HG03457 (cell line): ENCODE measurements at regions not wholly inside any gene's neighbourhood (a gene's known extent, or its start where the extent isn't known, plus 50 kb on each side); places are given as distances from the start of the nearest gene placed in this dataset.
A peak's percentile ranks its signal among the peaks of the same experiment; 100 is the strongest.

Experiments used
- ATAC-seq: cut with Tn5 transposase; IDR thresholded peaks from one replicate; pipeline ENCODE4 v1.9.1; 2021; ENCODE audit warnings: moderate number of reproducible peaks; ENCODE audit not compliant: unreplicated experiment

DNA sequence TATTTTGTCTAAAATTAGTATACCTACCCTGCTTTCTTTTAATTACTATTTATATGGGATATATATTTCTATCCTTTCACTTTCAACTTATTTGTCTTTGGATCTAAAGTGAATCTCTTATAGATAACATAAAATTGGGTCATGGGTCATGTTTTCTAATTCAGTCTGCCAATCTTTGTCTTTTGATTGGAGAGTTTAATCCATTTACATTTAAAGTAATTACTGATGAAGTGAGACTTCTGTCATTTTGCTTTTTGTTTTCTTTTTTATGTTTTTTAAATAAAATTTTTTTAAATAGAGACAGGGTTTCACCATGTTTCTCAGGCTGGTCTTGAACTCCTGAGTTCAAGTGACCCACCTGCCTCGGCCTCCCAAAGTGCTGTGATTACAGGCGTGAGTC is 50.5 kb upstream of the PRDM1 start:
- ATAC-seq = no peak

DNA sequence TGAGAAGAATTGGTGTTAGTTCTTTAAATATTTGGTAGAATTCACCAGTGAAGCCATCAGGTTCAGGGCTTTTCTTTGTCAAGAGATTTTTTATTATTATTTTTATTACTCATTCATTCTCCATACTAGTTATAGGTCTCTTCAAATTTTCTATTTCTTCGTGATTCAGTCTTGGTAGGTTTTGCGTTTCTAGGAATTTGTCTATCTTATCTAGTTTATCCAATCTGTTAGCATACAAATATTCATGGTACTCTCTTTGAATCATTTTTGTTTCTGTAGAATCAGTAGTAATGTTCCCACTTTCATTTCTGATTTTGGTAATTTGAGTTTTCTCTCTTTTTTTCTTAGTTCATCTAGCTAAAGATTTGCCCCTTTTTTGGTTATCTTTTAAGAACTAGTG is 52.3 kb upstream of the PRDM1 start:
- no peak for ATAC-seq

- no peak for ATAC-seq
Observed at GRCh38 chr6:106027758-106028157, 58.4 kb upstream of the PRDM1 start.

GRCh38 chr6:106026748-106027715 is 59.1 kb upstream of the PRDM1 start:
- no peak for ATAC-seq

GRCh38 chr6:106025655-106026054 is 60.5 kb upstream of the PRDM1 start:
- ATAC-seq = no peak

GRCh38 chr6:106022801-106023200 is 63.3 kb upstream of the PRDM1 start:
- no peak for ATAC-seq

GRCh38 chr6:106017454-106017853 is 68.7 kb upstream of the PRDM1 start:
- ATAC-seq = no peak

DNA sequence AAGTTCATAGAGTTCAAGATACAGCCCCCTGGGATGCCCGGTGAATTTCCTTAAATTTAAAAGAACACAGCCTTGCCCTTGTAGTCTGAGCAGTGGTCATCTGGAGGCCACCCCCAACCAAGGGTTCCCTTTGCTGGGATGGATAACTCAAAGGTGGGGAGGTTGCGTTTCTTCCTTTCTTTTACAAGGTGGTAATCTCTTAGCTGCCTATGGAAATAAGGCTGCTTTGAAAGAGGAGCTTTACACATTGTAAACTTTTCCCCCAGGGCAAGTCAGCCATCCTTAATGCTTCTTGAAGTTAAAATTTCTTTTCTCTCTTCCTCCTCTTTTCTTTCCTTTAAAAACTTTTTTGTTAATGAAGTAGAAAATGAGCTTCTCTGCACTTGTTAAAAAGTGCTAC is 71.2 kb upstream of the PRDM1 start:
- ATAC-seq = no peak

DNA sequence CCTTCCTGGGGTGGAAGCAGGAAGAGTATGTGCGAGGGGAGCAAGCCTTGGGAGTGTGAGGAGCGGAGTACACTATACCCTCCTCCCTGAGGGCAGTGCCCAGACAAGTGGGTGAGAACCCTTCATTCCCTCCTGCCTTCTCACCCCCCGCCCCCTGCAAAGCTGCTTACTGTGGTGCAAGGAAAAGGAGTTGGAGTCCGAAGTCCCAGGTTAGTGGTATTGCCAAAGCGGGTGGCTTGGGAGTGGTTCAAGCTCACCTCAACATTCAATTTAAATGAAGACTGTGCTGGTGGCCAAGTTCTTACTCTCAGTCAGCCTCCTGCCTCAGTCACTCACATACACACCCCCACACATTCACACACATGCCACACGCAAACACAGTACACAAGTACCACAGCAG is 74.7 kb upstream of the PRDM1 start:
- ATAC-seq = no peak

DNA sequence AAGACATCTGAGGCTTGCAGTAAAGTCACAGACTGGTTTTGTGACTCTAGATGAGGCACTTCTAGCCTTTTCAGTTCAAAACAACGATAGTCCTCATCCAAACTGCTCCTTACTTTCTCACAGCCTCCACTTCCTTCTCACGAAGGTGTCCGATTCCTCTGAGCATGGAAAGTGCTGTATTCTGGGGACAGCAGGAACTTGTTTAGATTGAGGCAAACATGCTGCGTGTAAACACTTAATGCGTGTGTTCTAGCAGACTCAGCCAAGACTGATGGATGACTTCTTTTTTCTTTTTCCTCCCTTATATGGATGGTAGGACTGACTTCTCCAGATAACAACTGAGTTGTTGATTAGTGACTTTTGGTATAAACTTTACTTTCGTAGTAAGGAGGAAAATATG is 80.2 kb upstream of the PRDM1 start:
- ATAC-seq = no peak

GRCh38 chr6:106005013-106005412 is 81.1 kb upstream of the PRDM1 start:
- ATAC-seq = no peak

GRCh38 chr6:106003268-106003987 is 82.7 kb upstream of the PRDM1 start:
- no peak for ATAC-seq

- ATAC-seq = no peak
Observed at GRCh38 chr6:106002005-106002404, 84.1 kb upstream of the PRDM1 start.

- no peak for ATAC-seq
Observed at GRCh38 chr6:106000935-106001334, 85.2 kb upstream of the PRDM1 start.

- ATAC-seq = no peak
Observed at GRCh38 chr6:105997482-105997881, 88.7 kb upstream of the PRDM1 start.

DNA sequence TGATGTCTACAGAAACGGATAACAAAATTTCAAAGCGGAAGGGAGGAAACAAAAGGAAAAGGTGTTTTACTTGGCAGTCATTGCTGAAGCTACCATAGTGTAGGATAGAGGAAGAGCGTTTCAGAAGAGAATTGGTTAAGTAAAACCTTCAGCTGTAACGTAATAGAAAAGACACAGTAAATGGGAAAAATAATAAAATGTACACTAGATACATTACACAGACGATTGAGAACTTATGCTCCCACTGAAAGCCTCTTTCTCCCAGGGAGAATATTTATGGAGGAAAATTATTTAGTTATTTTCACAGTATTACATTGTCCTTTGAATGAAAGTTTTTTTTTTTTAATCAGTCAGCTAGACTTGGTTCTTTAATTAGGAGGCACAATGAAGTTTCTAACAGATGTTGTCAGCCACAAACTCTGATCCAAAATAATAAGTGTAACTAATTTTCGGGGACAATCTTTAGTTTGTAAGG is 90.7 kb upstream of the PRDM1 start:
- no peak for ATAC-seq

DNA sequence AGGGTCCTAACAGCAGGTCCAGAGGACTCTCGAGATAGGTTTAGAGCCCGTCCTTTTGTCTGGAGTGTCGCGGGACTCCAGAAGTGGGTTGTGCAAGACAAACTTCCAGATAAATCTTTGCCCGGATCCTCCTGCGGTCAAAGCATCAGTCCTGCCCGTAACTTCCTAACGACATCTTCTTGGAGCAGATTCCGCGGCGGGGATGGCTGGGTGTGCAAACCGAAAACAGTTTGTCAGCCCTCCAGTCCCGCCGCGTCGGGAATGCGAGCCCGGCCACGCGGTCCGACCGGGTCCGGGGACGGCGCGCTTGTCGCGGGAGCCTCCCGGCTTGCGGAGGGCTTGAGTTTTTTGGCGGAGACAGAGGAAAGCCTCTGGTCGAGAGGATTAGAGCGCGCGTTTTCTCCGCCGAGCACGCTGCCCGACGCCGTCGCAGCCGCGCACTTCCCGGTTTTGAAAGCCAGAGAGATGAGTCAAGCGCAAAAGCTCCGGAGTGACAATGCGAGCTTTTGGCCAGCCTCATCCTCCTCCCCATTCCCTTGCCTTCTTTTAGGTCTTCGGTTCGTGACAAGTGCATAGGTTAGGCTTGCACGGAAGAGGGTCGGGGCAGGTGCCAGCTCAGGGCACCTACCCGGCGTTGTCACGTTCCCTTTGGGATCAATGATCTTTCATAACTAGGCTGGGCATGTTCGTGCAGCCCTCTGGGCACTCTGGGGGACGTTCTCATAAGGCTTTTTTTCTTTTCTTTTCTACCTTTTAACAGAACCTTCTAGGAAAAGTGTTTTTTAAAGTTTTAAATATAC is 91.3 kb upstream of the PRDM1 start:
- no peak for ATAC-seq

- ATAC-seq = no peak
Observed at GRCh38 chr6:105994118-105994590, 92.0 kb upstream of the PRDM1 start.

GRCh38 chr6:105993341-105994117 is 92.6 kb upstream of the PRDM1 start:
- no peak for ATAC-seq

DNA sequence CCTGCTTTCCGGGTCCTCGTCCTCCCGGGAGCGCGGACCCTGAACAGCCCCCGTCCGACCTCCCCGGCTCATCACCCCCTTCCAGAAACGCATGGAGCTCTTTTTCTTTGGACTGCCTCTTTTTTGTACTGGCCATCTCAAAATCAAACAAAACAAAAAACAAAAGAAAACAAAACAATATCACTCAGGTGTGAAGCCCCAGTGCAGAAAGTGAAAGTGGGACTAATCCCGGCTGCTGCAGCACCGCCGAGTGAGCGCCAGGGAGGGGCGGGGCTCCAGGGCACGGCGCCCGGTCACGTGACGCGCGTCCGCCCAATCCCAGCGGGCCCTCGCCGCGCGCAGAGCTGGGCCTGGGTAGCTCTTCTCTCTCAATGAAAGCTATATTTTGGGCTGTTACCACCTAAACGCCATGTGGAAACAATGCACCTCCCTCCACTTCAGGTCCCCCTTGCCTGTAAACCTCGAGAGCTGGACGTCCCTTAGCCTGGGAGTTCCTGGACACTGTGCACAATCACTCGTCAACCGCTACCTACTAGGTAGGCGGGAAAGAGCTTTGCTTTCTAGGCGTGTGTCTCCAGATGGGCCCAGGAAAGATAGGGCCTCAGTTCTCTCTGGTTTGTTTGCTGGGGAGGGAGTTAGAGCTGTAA is 93.7 kb upstream of the PRDM1 start:
- peak; percentile 65 for ATAC-seq
